Brain microvascular endothelial cell (primary cell): ENCODE measurements at regions not wholly inside any gene's neighbourhood (a gene's known extent, or its start where the extent isn't known, plus 50 kb on each side); places are given as distances from the start of the nearest gene placed in this dataset.

Experiments
- DNase-seq: peaks from one replicate; pipeline ENCODE4 v3.0.0-alpha.2; 2020
- H3K27ac ChIP-seq: fragments of 250-450 bp; sonication (Bioruptor Pico); 2 replicates; pipeline ENCODE4 v1.5.1; 2020; ENCODE audit warnings: mild to moderate bottlenecking, moderate library complexity
- H3K27me3 ChIP-seq: fragments of 250-450 bp; sonication (Bioruptor Pico); replicated peaks from 2 replicates; pipeline ENCODE4 v1.5.1; 2020; ENCODE audit warnings: mild to moderate bottlenecking
- H3K36me3 ChIP-seq: fragments of 250-450 bp; sonication (Bioruptor Pico); replicated peaks from 2 replicates; pipeline ENCODE4 v1.5.1; 2020; ENCODE audit warnings: mild to moderate bottlenecking
- H3K4me3 ChIP-seq: 2 replicates; pipeline ENCODE4 v1.5.1; 2011; ENCODE audit warnings: low read depth, mild to moderate bottlenecking, control low read depth, low read length, moderate library complexity
- CTCF ChIP-seq: IDR thresholded peaks from 2 replicates; pipeline ENCODE4 v1.5.1; 2011; ENCODE audit warnings: low read depth, mild to moderate bottlenecking, moderate library complexity, low read length, control low read depth, inconsistent platforms; ENCODE audit errors: missing control alignments
- in situ Hi-C: cut with HindIII; loops from 2 replicates; pipeline ENCODE4 v1.10.0; 2017; ENCODE audit warnings: low sequenced_read_pairs, low pct_ligation_motif_present

- Histone ChIP-seq H3K27me3 (no peaks in the 10 kb centered on the region), H3K36me3 (no peaks in the 10 kb centered on the region), H3K4me3 (no peak overlapping the region), H3K27ac (no peak overlapping the region)
- in situ Hi-C loops: no loop called here
- DNase-seq: no peak
- no peak for TF ChIP-seq CTCF
These were observed 818.2 kb downstream of the SATB2 start for GRCh38 chr2:198639580-198639979.

GRCh38 chr2:198638577-198638976, 819.2 kb downstream of the SATB2 start:
- in situ Hi-C loops: no loop called here

GRCh38 chr2:198630384-198630783, 826.0 kb downstream of the PLCL1 start:
- no peak overlapping the region for H3K4me3 ChIP-seq
- no peak for DNase-seq
- H3K27ac ChIP-seq: no peak overlapping the region
- no peaks in the 10 kb centered on the region for H3K36me3 ChIP-seq
- H3K27me3 ChIP-seq: no peaks in the 10 kb centered on the region
- in situ Hi-C loops: no loop called here
- no peak for TF ChIP-seq CTCF

More at GRCh38 chr2:198638577-198638976, 819.2 kb downstream of the SATB2 start:
- H3K4me3 ChIP-seq: no peak overlapping the region
- DNase-seq: no peak
- no peaks in the 10 kb centered on the region for H3K27me3 ChIP-seq
- TF ChIP-seq CTCF: no peak
- H3K27ac ChIP-seq: no peak overlapping the region
- H3K36me3 ChIP-seq: no peaks in the 10 kb centered on the region

- Histone ChIP-seq H3K36me3 (no peaks in the 10 kb centered on the region), H3K27ac (no peak overlapping the region), H3K27me3 (no peaks in the 10 kb centered on the region), H3K4me3 (no peak overlapping the region)
- TF ChIP-seq CTCF: no peak
- DNase-seq: no peak
- in situ Hi-C loops: no loop called here
These were observed 824.2 kb downstream of the PLCL1 start for GRCh38 chr2:198628596-198628995.

- in situ Hi-C loops: no loop called here
These were observed 818.8 kb downstream of the PLCL1 start for GRCh38 chr2:198622986-198623730.

More at GRCh38 chr2:198622986-198623730, 818.8 kb downstream of the PLCL1 start:
- no peak for DNase-seq
- Histone ChIP-seq H3K36me3 (no peaks in the 10 kb centered on the region), H3K27ac (no peak overlapping the region), H3K27me3 (no peaks in the 10 kb centered on the region), H3K4me3 (no peak overlapping the region)
- TF ChIP-seq CTCF: no peak
